ENCODE measurements at regions not wholly inside any gene's neighbourhood (a gene's known extent, or its start where the extent isn't known, plus 50 kb on each side); places are given as distances from the start of the nearest gene placed in this dataset.
A peak's percentile ranks its signal among the peaks of the same experiment; 100 is the strongest.

DNA sequence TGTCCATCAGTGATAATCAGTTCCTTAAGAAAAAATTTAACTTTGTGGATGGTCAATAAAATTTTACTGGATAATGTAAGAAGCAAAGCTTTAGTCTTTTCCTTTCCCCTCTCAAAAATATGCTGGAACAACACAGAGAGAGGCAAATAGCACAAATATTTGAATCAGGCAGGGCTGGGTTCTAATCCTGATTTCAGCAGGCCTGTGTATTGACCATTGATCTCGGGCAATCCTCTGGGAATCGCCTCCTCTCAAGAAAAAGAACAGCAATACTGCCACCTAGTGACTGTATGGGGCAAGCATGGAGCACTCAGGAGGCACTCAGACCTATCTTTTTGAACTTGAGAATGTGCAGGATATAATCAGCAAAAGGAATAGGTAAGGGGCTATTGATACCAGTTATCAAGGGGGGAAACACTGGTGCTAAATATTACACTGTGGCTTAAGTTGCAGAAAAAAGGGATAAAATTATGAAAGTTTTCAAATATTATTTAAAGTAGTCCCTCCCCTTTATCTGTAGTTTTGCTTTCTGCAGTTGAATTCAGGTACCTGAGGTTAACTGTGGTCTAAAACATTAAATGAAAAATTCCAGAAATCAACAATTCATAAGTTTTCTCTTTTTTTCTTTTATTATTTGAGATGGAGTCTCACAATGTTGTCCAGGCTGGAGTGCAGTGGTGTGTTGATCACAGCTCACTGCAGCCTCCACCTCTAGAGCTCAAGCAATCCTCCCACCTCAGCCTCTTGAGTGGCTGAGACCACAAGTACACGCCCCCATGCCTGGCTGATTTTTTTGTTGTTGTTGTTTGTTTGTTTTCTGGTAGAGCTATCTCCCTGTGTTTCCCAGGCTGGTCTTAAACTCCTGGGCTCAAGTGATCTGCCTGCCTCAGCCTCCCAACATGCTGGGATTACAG lies 91.8 kb upstream of the NHSL1 start:
- DNase-seq (ENCODE audit: low read depth) = peak; percentile 75
- peak; percentile 96 for TF ChIP-seq CTCF (conservative IDR thresholded peaks at IDR 0.05; ENCODE audit: low read length)
- no peak overlapping the region for H3K4me3 ChIP-seq (ENCODE audit: low read length)

- no peak for TF ChIP-seq CTCF (conservative IDR thresholded peaks at IDR 0.05; ENCODE audit: low read length)
- H3K4me3 ChIP-seq (ENCODE audit: low read length) = peak overlapping the region; percentile 52
- DNase-seq (ENCODE audit: low read depth) = no peak
Observed at GRCh38 chr6:138592749-138593123, 93.4 kb upstream of the NHSL1 start.

- peak; percentile 95 for DNase-seq (ENCODE audit: low read depth)
- TF ChIP-seq CTCF (conservative IDR thresholded peaks at IDR 0.05; ENCODE audit: low read length) = no peak
- H3K4me3 ChIP-seq (ENCODE audit: low read length) = peak overlapping the region; percentile 52
Observed at GRCh38 chr6:138593124-138593877, 94.0 kb upstream of the NHSL1 start.

GRCh38 chr6:138593909-138594757 lies 94.8 kb upstream of the NHSL1 start:
- H3K4me3 ChIP-seq (ENCODE audit: low read length) = no peak overlapping the region
- DNase-seq (ENCODE audit: low read depth) = no peak
- no peak for TF ChIP-seq CTCF (conservative IDR thresholded peaks at IDR 0.05; ENCODE audit: low read length)

- no peak overlapping the region for H3K4me3 ChIP-seq (ENCODE audit: low read length)
- DNase-seq (ENCODE audit: low read depth) = no peak
- no peak for TF ChIP-seq CTCF (conservative IDR thresholded peaks at IDR 0.05; ENCODE audit: low read length)
Observed at GRCh38 chr6:138594758-138595140, 95.5 kb upstream of the NHSL1 start.

- no peak for TF ChIP-seq CTCF (conservative IDR thresholded peaks at IDR 0.05; ENCODE audit: low read length)
- no peak overlapping the region for H3K4me3 ChIP-seq (ENCODE audit: low read length)
- no peak for DNase-seq (ENCODE audit: low read depth)
Observed at GRCh38 chr6:138596126-138596525, 96.8 kb upstream of the NHSL1 start.

Data from AG10803 (cell line).